HCT116 (cell line): ENCODE measurements at regions not wholly inside any gene's neighbourhood (a gene's known extent, or its start where the extent isn't known, plus 50 kb on each side); places are given as distances from the start of the nearest gene placed in this dataset.

Source experiments
- ATAC-seq: fragments of 200-7000 bp; cut with Tn5 transposase; 2 replicates; pipeline ENCODE4 v1.9.1; 2020; ENCODE audit warnings: mild to moderate bottlenecking, moderate library complexity
- BruUV-seq: library from RNA; stranded (reverse); fragments of 400-500 nt; replicated peaks from 2 replicates; lab custom pipeline; 2021; lab: Mats Ljungman, UMichigan
- CTCF ChIA-PET: fragments of 300-600 bp; sonication (Branson Sonifier 250); formaldehyde crosslinking; loops from one replicate; lab custom pipeline; 2021; ENCODE audit warnings: antibody characterized with exemption; lab: Charles Lee
- POLR2A ChIA-PET: fragments of 300-600, 350-600 bp; sonication (Branson Sonifier 250); formaldehyde crosslinking; loops from one replicate; lab custom pipeline; 2021; ENCODE audit warnings: antibody characterized with exemption; lab: Charles Lee
- RAD21 ChIA-PET, 2 experiments: fragments of 300-600 bp; sonication (Branson Sonifier 250); formaldehyde crosslinking; loops; one replicate each; lab custom pipeline; 2023; ENCODE audit warnings: low total read pairs in 2 of 2; ENCODE audit not compliant: uncharacterized antibody in 2 of 2, unreplicated experiment in 2 of 2, low non-redundant PET in 1 of 2; lab: Charles Lee
- DNase-seq: peaks from one replicate; pipeline ENCODE4 v3.0.0-alpha.2; 2010; ENCODE audit warnings: low read depth, low spot score
- H2AFZ ChIP-seq: fragments of 200-600 bp; shearing (Covaris generic), sonication (generic); 2 replicates; pipeline ENCODE4 v1.6.1; 2017; ENCODE audit warnings: low read depth, mixed run types, mixed read lengths, antibody characterized with exemption, low read length; ENCODE audit not compliant: poor library complexity, severe bottlenecking
- H3K27ac ChIP-seq: 2 replicates; pipeline ENCODE4 v1.5.1; 2012; ENCODE audit warnings: low read depth, low read length
- H3K27me3 ChIP-seq: fragments of 200-600 bp; sonication (generic); 2 replicates; pipeline ENCODE4 v1.6.1; 2016; ENCODE audit warnings: mixed run types, low read length, mixed read lengths; ENCODE audit not compliant: insufficient read depth
- H3K36me3 ChIP-seq, 2 experiments: fragments of 200-500 bp in 1 of 2; fragments of 200-600 bp in 1 of 2; sonication (Bioruptor generic) in 1 of 2; sonication (generic) in 1 of 2; 2 replicates each; pipeline versions ENCODE4 v1.5.1 to v1.6.1; 2014 to 2016; ENCODE audit warnings: low read length in 2 of 2, inconsistent platforms in 1 of 2, mixed read lengths in 1 of 2, mixed run types in 1 of 2; ENCODE audit not compliant: insufficient read depth in 2 of 2, control insufficient read depth in 1 of 2
- H3K4me1 ChIP-seq, 2 experiments: fragments of 200-600 bp in 1 of 2; sonication (generic) in 1 of 2; 2 replicates each; pipeline versions ENCODE4 v1.5.1 to v1.6.1; 2012 to 2017; ENCODE audit warnings: low read length in 2 of 2, inconsistent platforms in 1 of 2, mild to moderate bottlenecking in 1 of 2, mixed read lengths in 1 of 2, mixed run types in 1 of 2, moderate library complexity in 1 of 2; ENCODE audit not compliant: insufficient read depth in 2 of 2, control insufficient read depth in 1 of 2
- H3K4me2 ChIP-seq: fragments of 200-600 bp; sonication (generic); 2 replicates; pipeline ENCODE4 v1.6.1; 2017; ENCODE audit warnings: mixed run types, low read length, mixed read lengths
- H3K4me3 ChIP-seq, 2 experiments: fragments of 200-600 bp in 1 of 2; sonication (generic) in 1 of 2; replicated peaks in 1 of 2; 2 replicates each; pipeline ENCODE4 v1.5.1; 2011 to 2016; ENCODE audit warnings: low read length in 2 of 2, control low read depth in 1 of 2, low read depth in 1 of 2, mild to moderate bottlenecking in 1 of 2, mixed read lengths in 1 of 2, mixed run types in 1 of 2
- H3K79me2 ChIP-seq: fragments of 200-600 bp; sonication (generic); 2 replicates; pipeline ENCODE4 v1.6.1; 2017; ENCODE audit warnings: mild to moderate bottlenecking, mixed run types, low read length, moderate library complexity, mixed read lengths; ENCODE audit not compliant: insufficient read depth
- H3K9ac ChIP-seq: fragments of 200-600 bp; sonication (generic); 2 replicates; pipeline ENCODE4 v1.6.1; 2016; ENCODE audit warnings: low read length, mixed read lengths
- H3K9me2 ChIP-seq: fragments of 200-600 bp; sonication (generic), shearing (Covaris generic); 2 replicates; pipeline ENCODE4 v1.6.1; 2017; ENCODE audit warnings: mixed run types, mild to moderate bottlenecking, moderate library complexity; ENCODE audit not compliant: insufficient read depth
- H3K9me3 ChIP-seq, 2 experiments: fragments of 200-500 bp in 1 of 2; fragments of 200-600 bp in 1 of 2; sonication (Bioruptor generic) in 1 of 2; sonication (generic) in 1 of 2; 2 replicates each; pipeline ENCODE4 v1.6.1; 2014 to 2017; ENCODE audit warnings: low read length in 2 of 2, mixed read lengths in 2 of 2, inconsistent platforms in 1 of 2, low read depth in 1 of 2, mild to moderate bottlenecking in 1 of 2, mixed run types in 1 of 2, moderate library complexity in 1 of 2; ENCODE audit not compliant: control insufficient read depth in 1 of 2, insufficient read depth in 1 of 2
- H4K20me1 ChIP-seq: fragments of 200-600 bp; sonication (generic), shearing (Covaris generic); 2 replicates; pipeline ENCODE4 v1.6.1; 2017; ENCODE audit warnings: mixed run types, mild to moderate bottlenecking, moderate library complexity; ENCODE audit not compliant: insufficient read depth
- CEBPB ChIP-seq: IDR thresholded peaks from 2 replicates; pipeline ENCODE4 v1.6.1; 2012; ENCODE audit warnings: low read depth
- CTCF ChIP-seq, 3 experiments: fragments of 200-600 bp in 1 of 3; sonication (generic) in 1 of 3; IDR thresholded peaks in 2 of 3; conservative IDR thresholded peaks in 1 of 3; 2 replicates each; pipeline ENCODE4 v1.5.1; 2012 to 2017; ENCODE audit warnings: low read depth in 2 of 3, low read length in 2 of 3, antibody characterized with exemption in 1 of 3, borderline replicate concordance in 1 of 3, control low read depth in 1 of 3, mild to moderate bottlenecking in 1 of 3, mixed read lengths in 1 of 3, mixed run types in 1 of 3, moderate library complexity in 1 of 3; ENCODE audit not compliant: insufficient read depth in 1 of 3
- EGR1 ChIP-seq: IDR thresholded peaks from 2 replicates; pipeline ENCODE4 v1.6.1; 2012; ENCODE audit warnings: low read depth
- JUND ChIP-seq: IDR thresholded peaks from 2 replicates; pipeline ENCODE4 v1.6.1; 2012
- MAX ChIP-seq: IDR thresholded peaks from 2 replicates; pipeline ENCODE4 v1.6.1; 2012
- POLR2AphosphoS5 ChIP-seq: IDR thresholded peaks from 2 replicates; pipeline ENCODE4 v1.6.1; 2011; ENCODE audit warnings: mild to moderate bottlenecking, low read depth, low read length, moderate library complexity
- RAD21 ChIP-seq: IDR thresholded peaks from 2 replicates; pipeline ENCODE4 v1.6.1; 2012; ENCODE audit warnings: low read depth, mild to moderate bottlenecking
- REST ChIP-seq: IDR thresholded peaks from 2 replicates; pipeline ENCODE4 v1.6.1; 2012; ENCODE audit warnings: low read depth
- SIN3A ChIP-seq: IDR thresholded peaks from 2 replicates; pipeline ENCODE4 v1.6.1; 2012; ENCODE audit warnings: low read depth
- TCF7L2 ChIP-seq: IDR thresholded peaks from 2 replicates; pipeline ENCODE4 v1.7.0; 2011; ENCODE audit warnings: borderline replicate concordance, inconsistent platforms; ENCODE audit not compliant: insufficient read depth, insufficient read length; ENCODE audit errors: extremely low read depth
- YY1 ChIP-seq: IDR thresholded peaks from 2 replicates; pipeline ENCODE4 v1.6.1; 2011; ENCODE audit warnings: low read length, low read depth, moderate library complexity, mild to moderate bottlenecking; ENCODE audit not compliant: insufficient replicate concordance; ENCODE audit errors: extremely low read depth
- ZFX ChIP-seq: fragments of 450-650 bp; IDR thresholded peaks from 2 replicates; pipeline ENCODE4 v1.6.1; 2017
- ZNF274 ChIP-seq: fragments of 200-500 bp; sonication (Bioruptor generic); IDR thresholded peaks from 2 replicates; pipeline ENCODE4 v1.6.1; 2014; ENCODE audit warnings: mild to moderate bottlenecking, low read depth, low read length, inconsistent platforms
- intact Hi-C: fragments of 100-400 bp; cut with micrococcal nuclease; formaldehyde crosslinking; loops from 2 replicates; pipeline ENCODE4 v1.10.0; 2022

- Histone ChIP-seq H3K27me3 (no peaks in the 10 kb centered on the region), H3K4me2 (no peak overlapping the region), H3K36me3 (no peaks in the 10 kb centered on the region), H3K9me3 (peaks cover 6 to 14% of the 10 kb centered on the region in 2 experiments; a peak in 3 of 4 replicates), H3K79me2 (no peaks in the 10 kb centered on the region), H3K9me2 (no peaks in the 10 kb centered on the region), H3K4me1 (no peaks in the 10 kb centered on the region), H2AFZ (no peak overlapping the region), H3K4me3 (no peak overlapping the region), H3K9ac (no peak overlapping the region), H4K20me1 (no peaks in the 10 kb centered on the region), H3K27ac (no peak overlapping the region)
- no peak for ATAC-seq
- intact Hi-C loops, result no loop called here
- no peak for TF ChIP-seq YY1
- TF ChIP-seq CTCF (IDR thresholded peaks at IDR 0.05 in 2 of 3, conservative IDR thresholded peaks at IDR 0.05 in 1 of 3; ENCODE audit: borderline replicate concordance in 1 of 3, insufficient read depth in 1 of 3, low read depth in 2 of 3, low read length in 2 of 3), result no peak
- TF ChIP-seq REST, result no peak
- TF ChIP-seq ZFX, result no peak
- no peak for TF ChIP-seq RAD21
- no peak for TF ChIP-seq EGR1
- no peak for TF ChIP-seq TCF7L2
- TF ChIP-seq JUND, result no peak
- no peak for TF ChIP-seq POLR2AphosphoS5
- TF ChIP-seq SIN3A, result no peak
- no peak for TF ChIP-seq ZNF274
- TF ChIP-seq MAX, result no peak
- no peak for TF ChIP-seq CEBPB
- no peak for DNase-seq
- RAD21 ChIA-PET, result no interaction called here
- CTCF ChIA-PET, result no interaction called here
- POLR2A ChIA-PET, result no interaction called here
- no TSS peak for BruUV-seq
Measured at GRCh38 chr21:16642353-16642752, 870.5 kb upstream of the CXADR start.
